ENCODE measurements at regions not wholly inside any gene's neighbourhood (a gene's known extent, or its start where the extent isn't known, plus 50 kb on each side); places are given as distances from the start of the nearest gene placed in this dataset.

DNA sequence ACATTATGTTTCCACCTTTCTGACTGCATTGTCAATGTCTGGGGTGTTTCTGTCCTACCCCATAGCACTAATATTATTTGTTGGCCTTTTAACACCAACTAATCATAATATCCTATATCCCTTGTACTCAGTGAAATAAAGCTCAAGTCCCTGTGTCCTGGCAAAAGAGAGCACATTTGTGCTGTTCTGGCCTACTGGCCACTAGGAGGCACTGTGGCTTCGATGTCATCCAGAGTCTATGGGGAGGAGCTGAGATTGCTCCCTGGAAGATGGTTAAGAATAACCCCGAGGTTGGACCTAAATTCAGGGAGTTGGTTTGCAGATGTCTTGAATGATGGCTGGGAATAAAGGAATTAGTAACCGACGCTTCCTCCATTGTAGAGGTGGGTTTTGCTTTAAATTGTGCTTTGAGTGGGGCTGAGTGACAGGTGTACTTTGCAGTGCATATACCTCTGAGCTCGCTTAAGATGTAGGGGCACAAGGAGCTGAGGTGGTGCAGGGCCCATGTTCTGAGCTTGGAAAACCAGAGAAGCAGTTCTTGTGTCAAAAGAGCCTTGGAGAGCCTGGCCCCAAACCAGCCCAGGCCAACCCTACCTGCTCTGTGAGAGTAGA is 191.2 kb upstream of the PRSS1 start:
- no peak for TF ChIP-seq CC2D1A (CRISPR knock-in tag; IDR thresholded peaks at IDR 0.05)
- TF ChIP-seq GATAD2A (CRISPR knock-in tag; IDR thresholded peaks at IDR 0.05) = no peak
- TF ChIP-seq ZNF121 (CRISPR knock-in tag; IDR thresholded peaks at IDR 0.05) = no peak
- TF ChIP-seq, protein P1, sequence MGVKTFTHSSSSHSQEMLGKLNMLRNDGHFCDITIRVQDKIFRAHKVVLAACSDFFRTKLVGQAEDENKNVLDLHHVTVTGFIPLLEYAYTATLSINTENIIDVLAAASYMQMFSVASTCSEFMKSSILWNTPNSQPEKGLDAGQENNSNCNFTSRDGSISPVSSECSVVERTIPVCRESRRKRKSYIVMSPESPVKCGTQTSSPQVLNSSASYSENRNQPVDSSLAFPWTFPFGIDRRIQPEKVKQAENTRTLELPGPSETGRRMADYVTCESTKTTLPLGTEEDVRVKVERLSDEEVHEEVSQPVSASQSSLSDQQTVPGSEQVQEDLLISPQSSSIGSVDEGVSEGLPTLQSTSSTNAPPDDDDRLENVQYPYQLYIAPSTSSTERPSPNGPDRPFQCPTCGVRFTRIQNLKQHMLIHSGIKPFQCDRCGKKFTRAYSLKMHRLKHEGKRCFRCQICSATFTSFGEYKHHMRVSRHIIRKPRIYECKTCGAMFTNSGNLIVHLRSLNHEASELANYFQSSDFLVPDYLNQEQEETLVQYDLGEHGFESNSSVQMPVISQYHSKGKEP (CRISPR knock-in tag; IDR thresholded peaks at IDR 0.05) = no peak
- TF ChIP-seq POLR2AphosphoS2 (IDR thresholded peaks at IDR 0.05; ENCODE audit: low read depth, low read length) = no peak
- no peak for TF ChIP-seq SMC3 (IDR thresholded peaks at IDR 0.05; ENCODE audit: low read length)
- no peak for TF ChIP-seq NFE2L2 (IDR thresholded peaks at IDR 0.05; ENCODE audit: low read length)
- TF ChIP-seq KAT2B (IDR thresholded peaks at IDR 0.05; ENCODE audit: borderline replicate concordance, low read depth, low read length) = no peak
- TF ChIP-seq, protein P2, sequence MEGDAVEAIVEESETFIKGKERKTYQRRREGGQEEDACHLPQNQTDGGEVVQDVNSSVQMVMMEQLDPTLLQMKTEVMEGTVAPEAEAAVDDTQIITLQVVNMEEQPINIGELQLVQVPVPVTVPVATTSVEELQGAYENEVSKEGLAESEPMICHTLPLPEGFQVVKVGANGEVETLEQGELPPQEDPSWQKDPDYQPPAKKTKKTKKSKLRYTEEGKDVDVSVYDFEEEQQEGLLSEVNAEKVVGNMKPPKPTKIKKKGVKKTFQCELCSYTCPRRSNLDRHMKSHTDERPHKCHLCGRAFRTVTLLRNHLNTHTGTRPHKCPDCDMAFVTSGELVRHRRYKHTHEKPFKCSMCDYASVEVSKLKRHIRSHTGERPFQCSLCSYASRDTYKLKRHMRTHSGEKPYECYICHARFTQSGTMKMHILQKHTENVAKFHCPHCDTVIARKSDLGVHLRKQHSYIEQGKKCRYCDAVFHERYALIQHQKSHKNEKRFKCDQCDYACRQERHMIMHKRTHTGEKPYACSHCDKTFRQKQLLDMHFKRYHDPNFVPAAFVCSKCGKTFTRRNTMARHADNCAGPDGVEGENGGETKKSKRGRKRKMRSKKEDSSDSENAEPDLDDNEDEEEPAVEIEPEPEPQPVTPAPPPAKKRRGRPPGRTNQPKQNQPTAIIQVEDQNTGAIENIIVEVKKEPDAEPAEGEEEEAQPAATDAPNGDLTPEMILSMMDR (CRISPR knock-in tag; IDR thresholded peaks at IDR 0.05) = peak; percentile 55
- TF ChIP-seq ZNF138 (CRISPR knock-in tag; IDR thresholded peaks at IDR 0.05; ENCODE audit: low read depth) = no peak
- no peak for TF ChIP-seq U2AF1 (optimal IDR thresholded peaks at IDR 0.05; ENCODE audit: low read depth, low read length)
